ENCODE measurements at regions not wholly inside any gene's neighbourhood (a gene's known extent, or its start where the extent isn't known, plus 50 kb on each side); places are given as distances from the start of the nearest gene placed in this dataset.

DNA sequence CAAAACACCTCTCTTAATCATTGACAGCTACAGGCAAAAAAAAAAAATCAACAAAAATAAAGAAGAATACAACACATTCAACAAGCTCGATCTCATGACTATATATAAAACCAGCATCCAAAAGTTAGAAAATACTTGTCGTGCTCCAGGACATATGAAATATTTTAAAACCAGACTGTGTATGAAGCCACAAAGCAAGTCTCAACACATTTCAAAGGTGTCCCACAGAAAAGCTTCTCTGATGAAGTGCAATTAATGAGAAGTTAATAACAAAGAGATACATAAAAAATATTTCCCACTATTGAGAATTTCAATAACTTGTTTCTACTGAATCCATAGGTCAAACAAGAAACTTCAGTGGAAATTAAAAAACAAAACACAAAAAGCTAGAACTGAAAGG lies 178.7 kb downstream of the PLK2 start:
- no peaks in the 10 kb centered on the region for H3K27me3 ChIP-seq (ENCODE audit: control insufficient read depth, insufficient read depth, low read length)
- H3K36me3 ChIP-seq (ENCODE audit: control insufficient read depth, insufficient read depth, low read length) = no peaks in the 10 kb centered on the region
- TF ChIP-seq, protein P1, sequence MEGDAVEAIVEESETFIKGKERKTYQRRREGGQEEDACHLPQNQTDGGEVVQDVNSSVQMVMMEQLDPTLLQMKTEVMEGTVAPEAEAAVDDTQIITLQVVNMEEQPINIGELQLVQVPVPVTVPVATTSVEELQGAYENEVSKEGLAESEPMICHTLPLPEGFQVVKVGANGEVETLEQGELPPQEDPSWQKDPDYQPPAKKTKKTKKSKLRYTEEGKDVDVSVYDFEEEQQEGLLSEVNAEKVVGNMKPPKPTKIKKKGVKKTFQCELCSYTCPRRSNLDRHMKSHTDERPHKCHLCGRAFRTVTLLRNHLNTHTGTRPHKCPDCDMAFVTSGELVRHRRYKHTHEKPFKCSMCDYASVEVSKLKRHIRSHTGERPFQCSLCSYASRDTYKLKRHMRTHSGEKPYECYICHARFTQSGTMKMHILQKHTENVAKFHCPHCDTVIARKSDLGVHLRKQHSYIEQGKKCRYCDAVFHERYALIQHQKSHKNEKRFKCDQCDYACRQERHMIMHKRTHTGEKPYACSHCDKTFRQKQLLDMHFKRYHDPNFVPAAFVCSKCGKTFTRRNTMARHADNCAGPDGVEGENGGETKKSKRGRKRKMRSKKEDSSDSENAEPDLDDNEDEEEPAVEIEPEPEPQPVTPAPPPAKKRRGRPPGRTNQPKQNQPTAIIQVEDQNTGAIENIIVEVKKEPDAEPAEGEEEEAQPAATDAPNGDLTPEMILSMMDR (IDR thresholded peaks at IDR 0.05; ENCODE audit: insufficient read depth, low read length, severe bottlenecking) = no peak
- DNase-seq (ENCODE audit: low read depth) (peak; percentile 72), FAIRE-seq (no peak)
- no peak overlapping the region for H3K4me3 ChIP-seq (ENCODE audit: low read depth, low read length)

DNA sequence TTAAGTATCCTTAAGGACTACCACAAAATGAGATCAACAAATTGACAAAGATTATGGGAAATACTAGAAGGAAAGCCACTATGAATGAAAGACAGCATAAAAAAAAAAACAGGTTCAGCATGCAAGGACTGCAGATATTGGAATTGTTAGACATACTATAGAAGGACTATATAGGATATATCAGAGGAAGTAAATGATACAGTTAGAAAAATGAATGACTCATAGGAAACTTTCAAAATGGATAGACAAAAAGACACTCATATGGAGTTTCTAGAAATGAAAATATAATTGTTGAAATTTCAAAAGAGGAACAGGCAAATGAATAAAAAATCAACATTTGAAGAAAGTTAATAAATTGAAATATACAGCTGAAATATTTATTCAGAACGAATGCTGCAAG lies 180.6 kb downstream of the PLK2 start:
- FAIRE-seq (no peak), DNase-seq (ENCODE audit: low read depth) (no peak)
- Histone ChIP-seq H3K36me3 (ENCODE audit: control insufficient read depth, insufficient read depth, low read length) (no peaks in the 10 kb centered on the region), H3K27me3 (ENCODE audit: control insufficient read depth, insufficient read depth, low read length) (no peaks in the 10 kb centered on the region), H3K4me3 (ENCODE audit: low read depth, low read length) (no peak overlapping the region)
- TF ChIP-seq, protein P1 (IDR thresholded peaks at IDR 0.05; ENCODE audit: insufficient read depth, low read length, severe bottlenecking) = no peak

DNA sequence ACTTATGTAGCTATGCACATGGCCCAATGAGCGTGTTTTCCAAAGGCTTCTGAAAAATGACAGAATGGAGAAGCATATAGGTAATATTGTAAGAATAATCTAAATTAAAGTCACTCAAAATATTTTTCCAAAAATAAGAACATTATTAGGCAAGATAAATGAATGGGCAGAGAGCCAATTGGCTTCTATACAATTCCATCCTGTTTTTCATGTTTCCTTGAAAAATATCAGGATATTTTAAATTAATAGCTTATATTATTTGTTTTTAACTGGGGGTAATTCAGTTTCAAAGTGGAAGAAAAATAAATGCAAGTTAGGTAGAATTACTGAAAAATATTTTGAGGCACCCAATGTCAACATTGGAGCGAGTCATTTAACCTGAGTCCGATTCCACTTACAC lies 183.5 kb downstream of the PLK2 start:
- H3K4me3 ChIP-seq (ENCODE audit: low read depth, low read length) = no peak overlapping the region
- FAIRE-seq (no peak), DNase-seq (ENCODE audit: low read depth) (no peak)
- TF ChIP-seq, protein P1 (IDR thresholded peaks at IDR 0.05; ENCODE audit: insufficient read depth, low read length, severe bottlenecking) = no peak
- no peaks in the 10 kb centered on the region for H3K36me3 ChIP-seq (ENCODE audit: control insufficient read depth, insufficient read depth, low read length)
- H3K27me3 ChIP-seq (ENCODE audit: control insufficient read depth, insufficient read depth, low read length) = no peaks in the 10 kb centered on the region

DNA sequence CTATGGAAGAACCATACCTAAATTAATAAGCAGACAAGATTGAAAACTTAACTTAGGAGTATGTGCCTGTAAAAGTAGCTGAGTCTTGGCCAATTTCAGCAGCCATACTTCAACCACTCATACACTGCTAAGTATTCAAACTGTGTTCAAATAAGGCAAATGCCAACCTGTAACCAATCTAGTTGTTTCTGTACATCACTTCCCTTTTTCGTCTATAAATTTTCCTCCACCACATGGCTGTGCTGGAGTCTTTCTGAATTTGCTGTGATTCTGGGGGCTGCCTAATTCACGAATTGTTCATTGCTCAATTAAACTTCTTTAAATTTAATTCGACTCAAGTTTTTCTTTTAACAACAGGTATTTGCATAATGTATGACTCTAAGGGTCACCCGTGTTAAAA lies 184.4 kb downstream of the PLK2 start:
- no peak overlapping the region for H3K4me3 ChIP-seq (ENCODE audit: low read depth, low read length)
- TF ChIP-seq, protein P1 (IDR thresholded peaks at IDR 0.05; ENCODE audit: insufficient read depth, low read length, severe bottlenecking) = no peak
- FAIRE-seq (no peak), DNase-seq (ENCODE audit: low read depth) (no peak)
- H3K27me3 ChIP-seq (ENCODE audit: control insufficient read depth, insufficient read depth, low read length) = no peaks in the 10 kb centered on the region
- no peaks in the 10 kb centered on the region for H3K36me3 ChIP-seq (ENCODE audit: control insufficient read depth, insufficient read depth, low read length)

- no peak overlapping the region for H3K4me3 ChIP-seq (ENCODE audit: low read depth, low read length)
- TF ChIP-seq, protein P1 (IDR thresholded peaks at IDR 0.05; ENCODE audit: insufficient read depth, low read length, severe bottlenecking) = no peak
- FAIRE-seq = no peak
- H3K27me3 ChIP-seq (ENCODE audit: control insufficient read depth, insufficient read depth, low read length) = no peaks in the 10 kb centered on the region
- DNase-seq (ENCODE audit: low read depth) = peak; percentile 67
- H3K36me3 ChIP-seq (ENCODE audit: control insufficient read depth, insufficient read depth, low read length) = no peaks in the 10 kb centered on the region
Observed at GRCh38 chr5:58274191-58274590, 185.7 kb downstream of the PLK2 start.

DNA sequence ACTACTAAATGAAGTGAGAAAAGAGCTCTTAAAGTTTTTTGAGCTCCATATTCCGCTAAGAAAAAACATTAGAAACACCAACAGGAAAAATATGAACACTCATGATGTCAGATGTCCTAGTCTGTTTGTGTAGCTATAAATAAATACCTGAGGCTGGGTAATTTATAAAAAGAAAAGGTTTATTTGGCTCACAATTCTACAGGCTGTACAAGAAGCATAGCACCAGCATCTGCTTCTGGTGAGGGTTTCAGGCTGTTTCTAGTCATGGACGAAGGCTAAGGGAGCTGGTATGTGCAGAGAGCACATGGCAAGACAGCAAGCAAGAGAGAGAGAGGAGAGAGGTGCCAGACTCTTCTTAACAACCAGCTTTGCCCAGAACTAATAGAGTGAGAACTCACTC lies 186.2 kb downstream of the PLK2 start:
- no peaks in the 10 kb centered on the region for H3K36me3 ChIP-seq (ENCODE audit: control insufficient read depth, insufficient read depth, low read length)
- H3K27me3 ChIP-seq (ENCODE audit: control insufficient read depth, insufficient read depth, low read length) = no peaks in the 10 kb centered on the region
- DNase-seq (ENCODE audit: low read depth) (no peak), FAIRE-seq (no peak)
- no peak overlapping the region for H3K4me3 ChIP-seq (ENCODE audit: low read depth, low read length)
- TF ChIP-seq, protein P1 (IDR thresholded peaks at IDR 0.05; ENCODE audit: insufficient read depth, low read length, severe bottlenecking) = no peak
